GM23338 (cell line): ENCODE measurements at regions not wholly inside any gene's neighbourhood (a gene's known extent, or its start where the extent isn't known, plus 50 kb on each side); places are given as distances from the start of the nearest gene placed in this dataset.

Source experiments
- ATAC-seq: fragments of 200-7000 bp; cut with Tn5 transposase; 3 replicates; pipeline ENCODE4 v1.9.1; 2020
- DNase-seq: peaks from one replicate; pipeline ENCODE4 v3.0.0-alpha.2; 2015; ENCODE audit warnings: low spot score
- H2AFZ ChIP-seq: fragments of 200-600 bp; sonication (generic); 2 replicates; pipeline ENCODE4 v1.8.0; 2016; ENCODE audit warnings: antibody characterized with exemption, mild to moderate bottlenecking, moderate library complexity
- H3F3A ChIP-seq: fragments of 200-600 bp; sonication (generic); replicated peaks from 2 replicates; pipeline ENCODE4 v1.8.0; 2017; ENCODE audit warnings: antibody characterized with exemption, mixed run types, low read depth
- H3K27ac ChIP-seq: fragments of 200-600 bp; sonication (generic); 2 replicates; pipeline ENCODE4 v1.6.1; 2016; ENCODE audit warnings: low read depth
- H3K27me3 ChIP-seq: fragments of 200-600 bp; sonication (generic); 2 replicates; pipeline ENCODE4 v1.8.0; 2016; ENCODE audit warnings: mild to moderate bottlenecking, mixed run types, moderate library complexity; ENCODE audit not compliant: insufficient read depth
- H3K36me3 ChIP-seq: fragments of 200-600 bp; sonication (generic); 2 replicates; pipeline ENCODE4 v1.8.0; 2016; ENCODE audit warnings: mild to moderate bottlenecking; ENCODE audit not compliant: insufficient read depth
- H3K4me1 ChIP-seq: fragments of 200-600 bp; sonication (generic); 2 replicates; pipeline ENCODE4 v1.8.0; 2016; ENCODE audit warnings: mild to moderate bottlenecking, moderate library complexity; ENCODE audit not compliant: insufficient read depth
- H3K4me2 ChIP-seq: fragments of 200-600 bp; sonication (generic); 2 replicates; pipeline ENCODE4 v1.7.1; 2017; ENCODE audit warnings: mixed run types
- H3K4me3 ChIP-seq: fragments of 200-600 bp; sonication (generic); 2 replicates; pipeline ENCODE4 v1.6.1; 2016; ENCODE audit warnings: mixed run types
- H3K79me2 ChIP-seq: fragments of 200-600 bp; sonication (generic); replicated peaks from 2 replicates; pipeline ENCODE4 v1.8.0; 2017; ENCODE audit warnings: mild to moderate bottlenecking; ENCODE audit not compliant: insufficient read depth
- H3K9me2 ChIP-seq: fragments of 200-600 bp; sonication (generic); 2 replicates; pipeline ENCODE4 v1.8.0; 2017; ENCODE audit not compliant: insufficient read depth
- H4K20me1 ChIP-seq: fragments of 200-600 bp; sonication (generic); replicated peaks from 2 replicates; pipeline ENCODE4 v1.8.0; 2017; ENCODE audit warnings: mild to moderate bottlenecking; ENCODE audit not compliant: insufficient read depth
- H3K27ac Mint-ChIP-seq: 2 replicates; pipeline ENCODE4 v1.8.0; 2020; ENCODE audit warnings: inconsistent platforms, mild to moderate bottlenecking, moderate library complexity, mixed read lengths
- H3K27me3 Mint-ChIP-seq: 3 replicates; pipeline ENCODE4 v1.8.0; 2022; ENCODE audit warnings: low read depth, mild to moderate bottlenecking, moderate library complexity, mixed read lengths, inconsistent platforms; ENCODE audit not compliant: insufficient read depth, poor library complexity
- H3K36me3 Mint-ChIP-seq: 3 replicates; pipeline ENCODE4 v1.8.0; 2021; ENCODE audit warnings: low read depth, mild to moderate bottlenecking, inconsistent platforms, moderate library complexity, mixed read lengths
- H3K4me1 Mint-ChIP-seq: 3 replicates; pipeline ENCODE4 v1.8.0; 2020; ENCODE audit warnings: mild to moderate bottlenecking, inconsistent platforms, mixed read lengths
- H3K4me3 Mint-ChIP-seq: 3 replicates; pipeline ENCODE4 v1.8.0; 2021; ENCODE audit warnings: moderate library complexity, mild to moderate bottlenecking, inconsistent platforms, mixed read lengths
- H3K9me3 Mint-ChIP-seq: 3 replicates; pipeline ENCODE4 v1.8.0; 2020; ENCODE audit warnings: moderate library complexity, mild to moderate bottlenecking, inconsistent platforms, mixed read lengths
- CREB1 ChIP-seq: fragments of 250-450 bp; sonication (Bioruptor Pico); IDR thresholded peaks from 2 replicates; pipeline ENCODE4 v1.5.0; 2020; ENCODE audit warnings: low read depth, mild to moderate bottlenecking, moderate library complexity
- CTCF ChIP-seq, 2 experiments: fragments of 200-600 bp in 1 of 2; sonication (generic) in 1 of 2; conservative IDR thresholded peaks; 2 replicates each; pipeline versions ENCODE4 v1.5.1 to v1.6.1; 2016 to 2017; ENCODE audit warnings: antibody characterized with exemption in 2 of 2, low read depth in 2 of 2, mild to moderate bottlenecking in 2 of 2, moderate library complexity in 1 of 2
- ETS1 ChIP-seq: IDR thresholded peaks from 2 replicates; pipeline ENCODE4 v1.6.1; 2016; ENCODE audit warnings: antibody characterized with exemption
- EZH2 ChIP-seq: fragments of 200-600 bp; sonication (generic); IDR thresholded peaks from one replicate; pipeline ENCODE4 v1.8.0; 2017; ENCODE audit warnings: antibody characterized with exemption, mild to moderate bottlenecking, low read depth; ENCODE audit not compliant: unreplicated experiment
- EZH2phosphoT487 ChIP-seq: fragments of 200-600 bp; sonication (generic); IDR thresholded peaks from one replicate; pipeline ENCODE4 v1.8.1; 2018; ENCODE audit warnings: antibody characterized with exemption; ENCODE audit not compliant: unreplicated experiment
- JUNB ChIP-seq: IDR thresholded peaks from one replicate; pipeline ENCODE4 v1.6.1; 2016; ENCODE audit warnings: antibody characterized with exemption; ENCODE audit not compliant: unreplicated experiment
- NANOG ChIP-seq: IDR thresholded peaks from 2 replicates; pipeline ENCODE4 v1.6.1; 2016; ENCODE audit warnings: antibody characterized with exemption, borderline replicate concordance
- POLR2AphosphoS5 ChIP-seq: IDR thresholded peaks from 2 replicates; pipeline ENCODE4 v1.6.1; 2016; ENCODE audit warnings: antibody characterized with exemption, low read depth
- REST ChIP-seq: IDR thresholded peaks from one replicate; pipeline ENCODE4 v1.6.1; 2018; ENCODE audit warnings: antibody characterized with exemption; ENCODE audit not compliant: unreplicated experiment
- STAT1 ChIP-seq: IDR thresholded peaks from one replicate; pipeline ENCODE4 v1.6.1; 2016; ENCODE audit warnings: antibody characterized with exemption; ENCODE audit not compliant: unreplicated experiment
- ZNF114 ChIP-seq: fragments of 250-450 bp; sonication (Bioruptor Pico); IDR thresholded peaks from 2 replicates; pipeline ENCODE4 v1.5.0; 2020; ENCODE audit warnings: mild to moderate bottlenecking, moderate library complexity
- ZNF331 ChIP-seq: fragments of 250-450 bp; sonication (Bioruptor Pico); IDR thresholded peaks from 2 replicates; pipeline ENCODE4 v1.5.0; 2020; ENCODE audit warnings: low read depth, mild to moderate bottlenecking, moderate library complexity
- TF ChIP-seq, protein P1 (sequence below): fragments of 250-450 bp; sonication (Bioruptor Pico); IDR thresholded peaks from 2 replicates; pipeline ENCODE4 v1.5.0; 2020; ENCODE audit warnings: mild to moderate bottlenecking, moderate library complexity

DNA sequence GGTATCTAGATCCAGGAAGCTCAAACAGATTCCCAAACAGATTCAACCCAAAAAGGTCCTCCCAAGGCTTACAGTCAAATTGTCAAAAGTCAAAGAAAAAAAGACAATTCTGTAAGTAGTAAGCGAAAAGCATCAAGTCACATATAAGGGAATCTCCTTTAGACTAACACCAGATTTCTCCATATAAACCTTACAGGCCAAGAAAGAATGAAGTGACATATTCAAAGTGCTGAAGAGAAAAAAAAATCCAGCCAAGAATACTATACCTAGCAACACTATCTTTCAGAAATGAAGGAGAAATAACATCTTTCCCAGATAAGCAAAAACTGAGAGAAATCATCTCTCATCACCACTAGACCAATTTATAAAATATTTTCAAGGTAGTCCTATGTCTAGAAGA is 79.6 kb upstream of the LGR5 start:
- Mint-ChIP-seq H3K27me3 (no peaks in the 10 kb centered on the region), H3K36me3 (peaks cover 6% of the 10 kb centered on the region; the same call in 1 of the 3 replicates)
- H3K27ac ChIP-seq: no peak overlapping the region

More for the DNA sequence above, 79.6 kb upstream of the LGR5 start:
- Histone ChIP-seq H3K36me3 (0 out of 2 replicates have a peak, but pooled peaks cover 5% of the 10 kb centered on the region), H3K4me1 (no peaks in the 10 kb centered on the region), H3K27me3 (no peaks in the 10 kb centered on the region), H3K4me3 (no peak overlapping the region), H3F3A (no peaks in the 10 kb centered on the region), H3K4me2 (no peak overlapping the region), H3K79me2 (no peaks in the 10 kb centered on the region), H4K20me1 (no peaks in the 10 kb centered on the region), H2AFZ (no peak overlapping the region), H3K9me2 (no peaks in the 10 kb centered on the region)
- Mint-ChIP-seq H3K4me3 (no peak overlapping the region), H3K9me3 (peaks cover 25% of the 10 kb centered on the region), H3K27ac (no peak overlapping the region), H3K4me1 (no peaks in the 10 kb centered on the region)
- ATAC-seq: no peak
- TF ChIP-seq CREB1 (CRISPR knock-in tag) (no peak), ZNF114 (CRISPR knock-in tag) (no peak), NANOG (no peak), POLR2AphosphoS5 (no peak), JUNB (no peak), EZH2 (no peak), CTCF (conservative IDR thresholded peaks at IDR 0.05; ENCODE audit: low read depth in 2 of 2) (no peak), ETS1 (no peak), STAT1 (no peak), ZNF331 (CRISPR knock-in tag) (no peak), EZH2phosphoT487 (no peak), REST (no peak)
- TF ChIP-seq, protein P1, sequence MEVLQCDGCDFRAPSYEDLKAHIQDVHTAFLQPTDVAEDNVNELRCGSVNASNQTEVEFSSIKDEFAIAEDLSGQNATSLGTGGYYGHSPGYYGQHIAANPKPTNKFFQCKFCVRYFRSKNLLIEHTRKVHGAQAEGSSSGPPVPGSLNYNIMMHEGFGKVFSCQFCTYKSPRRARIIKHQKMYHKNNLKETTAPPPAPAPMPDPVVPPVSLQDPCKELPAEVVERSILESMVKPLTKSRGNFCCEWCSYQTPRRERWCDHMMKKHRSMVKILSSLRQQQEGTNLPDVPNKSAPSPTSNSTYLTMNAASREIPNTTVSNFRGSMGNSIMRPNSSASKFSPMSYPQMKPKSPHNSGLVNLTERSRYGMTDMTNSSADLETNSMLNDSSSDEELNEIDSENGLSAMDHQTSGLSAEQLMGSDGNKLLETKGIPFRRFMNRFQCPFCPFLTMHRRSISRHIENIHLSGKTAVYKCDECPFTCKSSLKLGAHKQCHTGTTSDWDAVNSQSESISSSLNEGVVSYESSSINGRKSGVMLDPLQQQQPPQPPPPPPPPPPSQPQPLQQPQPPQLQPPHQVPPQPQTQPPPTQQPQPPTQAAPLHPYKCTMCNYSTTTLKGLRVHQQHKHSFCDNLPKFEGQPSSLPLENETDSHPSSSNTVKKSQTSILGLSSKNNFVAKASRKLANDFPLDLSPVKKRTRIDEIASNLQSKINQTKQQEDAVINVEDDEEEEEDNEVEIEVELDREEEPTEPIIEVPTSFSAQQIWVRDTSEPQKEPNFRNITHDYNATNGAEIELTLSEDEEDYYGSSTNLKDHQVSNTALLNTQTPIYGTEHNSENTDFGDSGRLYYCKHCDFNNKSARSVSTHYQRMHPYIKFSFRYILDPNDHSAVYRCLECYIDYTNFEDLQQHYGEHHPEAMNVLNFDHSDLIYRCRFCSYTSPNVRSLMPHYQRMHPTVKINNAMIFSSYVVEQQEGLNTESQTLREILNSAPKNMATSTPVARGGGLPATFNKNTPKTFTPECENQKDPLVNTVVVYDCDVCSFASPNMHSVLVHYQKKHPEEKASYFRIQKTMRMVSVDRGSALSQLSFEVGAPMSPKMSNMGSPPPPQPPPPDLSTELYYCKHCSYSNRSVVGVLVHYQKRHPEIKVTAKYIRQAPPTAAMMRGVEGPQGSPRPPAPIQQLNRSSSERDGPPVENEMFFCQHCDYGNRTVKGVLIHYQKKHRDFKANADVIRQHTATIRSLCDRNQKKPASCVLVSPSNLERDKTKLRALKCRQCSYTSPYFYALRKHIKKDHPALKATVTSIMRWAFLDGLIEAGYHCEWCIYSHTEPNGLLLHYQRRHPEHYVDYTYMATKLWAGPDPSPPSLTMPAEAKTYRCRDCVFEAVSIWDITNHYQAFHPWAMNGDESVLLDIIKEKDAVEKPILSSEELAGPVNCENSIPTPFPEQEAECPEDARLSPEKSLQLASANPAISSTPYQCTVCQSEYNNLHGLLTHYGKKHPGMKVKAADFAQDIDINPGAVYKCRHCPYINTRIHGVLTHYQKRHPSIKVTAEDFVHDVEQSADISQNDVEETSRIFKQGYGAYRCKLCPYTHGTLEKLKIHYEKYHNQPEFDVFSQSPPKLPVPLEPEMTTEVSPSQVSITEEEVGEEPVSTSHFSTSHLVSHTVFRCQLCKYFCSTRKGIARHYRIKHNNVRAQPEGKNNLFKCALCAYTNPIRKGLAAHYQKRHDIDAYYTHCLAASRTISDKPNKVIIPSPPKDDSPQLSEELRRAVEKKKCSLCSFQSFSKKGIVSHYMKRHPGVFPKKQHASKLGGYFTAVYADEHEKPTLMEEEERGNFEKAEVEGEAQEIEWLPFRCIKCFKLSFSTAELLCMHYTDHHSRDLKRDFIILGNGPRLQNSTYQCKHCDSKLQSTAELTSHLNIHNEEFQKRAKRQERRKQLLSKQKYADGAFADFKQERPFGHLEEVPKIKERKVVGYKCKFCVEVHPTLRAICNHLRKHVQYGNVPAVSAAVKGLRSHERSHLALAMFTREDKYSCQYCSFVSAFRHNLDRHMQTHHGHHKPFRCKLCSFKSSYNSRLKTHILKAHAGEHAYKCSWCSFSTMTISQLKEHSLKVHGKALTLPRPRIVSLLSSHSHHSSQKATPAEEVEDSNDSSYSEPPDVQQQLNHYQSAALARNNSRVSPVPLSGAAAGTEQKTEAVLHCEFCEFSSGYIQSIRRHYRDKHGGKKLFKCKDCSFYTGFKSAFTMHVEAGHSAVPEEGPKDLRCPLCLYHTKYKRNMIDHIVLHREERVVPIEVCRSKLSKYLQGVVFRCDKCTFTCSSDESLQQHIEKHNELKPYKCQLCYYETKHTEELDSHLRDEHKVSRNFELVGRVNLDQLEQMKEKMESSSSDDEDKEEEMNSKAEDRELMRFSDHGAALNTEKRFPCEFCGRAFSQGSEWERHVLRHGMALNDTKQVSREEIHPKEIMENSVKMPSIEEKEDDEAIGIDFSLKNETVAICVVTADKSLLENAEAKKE: no peak
- no peak for DNase-seq
